HEK293T (cell line): ENCODE measurements at regions not wholly inside any gene's neighbourhood (a gene's known extent, or its start where the extent isn't known, plus 50 kb on each side); places are given as distances from the start of the nearest gene placed in this dataset.

Experiments
- CTCF ChIA-PET: fragments of 350-600 bp; formaldehyde crosslinking; extraction: SDS; loops from one replicate; lab custom pipeline; 2021; ENCODE audit warnings: antibody characterized with exemption, inconsistent platforms; lab: Yijun Ruan, JAX
- POLR2A ChIA-PET: fragments of 350-600 bp; formaldehyde crosslinking; extraction: SDS; loops from one replicate; lab custom pipeline; 2020; ENCODE audit warnings: antibody characterized with exemption, inconsistent platforms; lab: Yijun Ruan, JAX
- DNase-seq: peaks from one replicate; pipeline ENCODE4 v3.0.0; 2012; ENCODE audit warnings: mixed read lengths; ENCODE audit errors: extremely low spot score
- ARNT ChIP-seq: fragments of 450-650 bp; IDR thresholded peaks from 2 replicates; pipeline ENCODE4 v1.6.1; 2017; ENCODE audit warnings: mild to moderate bottlenecking
- BHLHE40 ChIP-seq: fragments of 450-650 bp; IDR thresholded peaks from 2 replicates; pipeline ENCODE4 v1.6.1; 2016; ENCODE audit warnings: mild to moderate bottlenecking, moderate library complexity, borderline replicate concordance
- CTBP1 ChIP-seq: fragments of 450-650 bp; IDR thresholded peaks from 2 replicates; pipeline ENCODE4 v1.6.1; 2016; ENCODE audit warnings: borderline replicate concordance
- ELF4 ChIP-seq: fragments of 450-650 bp; IDR thresholded peaks from 2 replicates; pipeline ENCODE4 v1.6.1; 2017; ENCODE audit warnings: antibody characterized with exemption
- FOXA1 ChIP-seq: fragments of 450-650 bp; IDR thresholded peaks from 2 replicates; pipeline ENCODE4 v1.6.1; 2016; ENCODE audit warnings: mild to moderate bottlenecking
- FOXK2 ChIP-seq: fragments of 450-650 bp; IDR thresholded peaks from 2 replicates; pipeline ENCODE4 v1.6.1; 2016; ENCODE audit warnings: mild to moderate bottlenecking
- FOXM1 ChIP-seq: fragments of 450-650 bp; IDR thresholded peaks from 2 replicates; pipeline ENCODE4 v1.6.1; 2017; ENCODE audit warnings: mild to moderate bottlenecking, borderline replicate concordance
- HDGF ChIP-seq: fragments of 450-650 bp; IDR thresholded peaks from 2 replicates; pipeline ENCODE4 v1.6.1; 2017; ENCODE audit warnings: antibody characterized with exemption, borderline replicate concordance
- L3MBTL2 ChIP-seq: fragments of 450-650 bp; conservative IDR thresholded peaks from 2 replicates; pipeline ENCODE4 v1.6.1; 2016; ENCODE audit warnings: mild to moderate bottlenecking
- LEF1 ChIP-seq: fragments of 450-650 bp; IDR thresholded peaks from 2 replicates; pipeline ENCODE4 v1.6.1; 2017; ENCODE audit warnings: mild to moderate bottlenecking, borderline replicate concordance
- NFRKB ChIP-seq: fragments of 450-650 bp; IDR thresholded peaks from 2 replicates; pipeline ENCODE4 v1.6.1; 2016; ENCODE audit warnings: mild to moderate bottlenecking, moderate library complexity
- SP1 ChIP-seq: fragments of 450-650 bp; IDR thresholded peaks from 2 replicates; pipeline ENCODE4 v1.6.1; 2017
- SUZ12 ChIP-seq: fragments of 450-650 bp; IDR thresholded peaks from 2 replicates; pipeline ENCODE4 v1.6.1; 2016; ENCODE audit warnings: mild to moderate bottlenecking
- TARDBP ChIP-seq: fragments of 450-650 bp; IDR thresholded peaks from 2 replicates; pipeline ENCODE4 v1.6.1; 2016
- ZNF384 ChIP-seq: fragments of 450-650 bp; IDR thresholded peaks from 2 replicates; pipeline ENCODE4 v1.6.1; 2016
- TF ChIP-seq, protein P1 (sequence below): fragments of 450-650 bp; IDR thresholded peaks from 2 replicates; pipeline ENCODE4 v1.6.1; 2016

- CTCF ChIA-PET, result no interaction called here
- no peak for DNase-seq
- no peak for TF ChIP-seq L3MBTL2
- no peak for TF ChIP-seq SP1
- no peak for TF ChIP-seq ZNF384
- no peak for TF ChIP-seq LEF1
- no peak for TF ChIP-seq ELF4
- TF ChIP-seq TARDBP, result no peak
- no peak for TF ChIP-seq ARNT
- TF ChIP-seq FOXA1, result no peak
- no peak for TF ChIP-seq CTBP1
- TF ChIP-seq FOXM1, result no peak
- TF ChIP-seq HDGF, result no peak
- no peak for TF ChIP-seq SUZ12
- POLR2A ChIA-PET, result no interaction called here
Measured at GRCh38 chr18:64650068-64650467, 501.2 kb upstream of the LINC00305 start.

GRCh38 chr18:64645753-64646152, 496.9 kb upstream of the LINC00305 start:
- no peak for DNase-seq
- ChIA-PET CTCF (no interaction called here), POLR2A (no interaction called here)
- TF ChIP-seq, protein P1, sequence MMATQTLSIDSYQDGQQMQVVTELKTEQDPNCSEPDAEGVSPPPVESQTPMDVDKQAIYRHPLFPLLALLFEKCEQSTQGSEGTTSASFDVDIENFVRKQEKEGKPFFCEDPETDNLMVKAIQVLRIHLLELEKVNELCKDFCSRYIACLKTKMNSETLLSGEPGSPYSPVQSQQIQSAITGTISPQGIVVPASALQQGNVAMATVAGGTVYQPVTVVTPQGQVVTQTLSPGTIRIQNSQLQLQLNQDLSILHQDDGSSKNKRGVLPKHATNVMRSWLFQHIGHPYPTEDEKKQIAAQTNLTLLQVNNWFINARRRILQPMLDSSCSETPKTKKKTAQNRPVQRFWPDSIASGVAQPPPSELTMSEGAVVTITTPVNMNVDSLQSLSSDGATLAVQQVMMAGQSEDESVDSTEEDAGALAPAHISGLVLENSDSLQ, result no peak
- no peak for TF ChIP-seq SP1
- TF ChIP-seq L3MBTL2, result no peak
- no peak for TF ChIP-seq NFRKB
- TF ChIP-seq ELF4, result no peak
- no peak for TF ChIP-seq FOXK2
- TF ChIP-seq BHLHE40, result no peak
- TF ChIP-seq FOXM1, result no peak
- no peak for TF ChIP-seq ZNF384
- no peak for TF ChIP-seq SUZ12
- no peak for TF ChIP-seq LEF1
- no peak for TF ChIP-seq HDGF
- TF ChIP-seq TARDBP, result no peak
- TF ChIP-seq ARNT, result no peak

- TF ChIP-seq SUZ12, result no peak
- TF ChIP-seq LEF1, result no peak
- no peak for TF ChIP-seq FOXK2
- no peak for TF ChIP-seq CTBP1
- TF ChIP-seq FOXM1, result no peak
- no peak for TF ChIP-seq ELF4
- no peak for DNase-seq
- ChIA-PET POLR2A (no interaction called here), CTCF (no interaction called here)
Measured at GRCh38 chr18:64639536-64639935, 490.6 kb upstream of the LINC00305 start.

- DNase-seq, result no peak
- ChIA-PET POLR2A (no interaction called here), CTCF (no interaction called here)
- TF ChIP-seq ZNF384 (no peak), ARNT (no peak), HDGF (no peak), SP1 (no peak), NFRKB (no peak), ELF4 (no peak), LEF1 (no peak), FOXK2 (no peak), L3MBTL2 (no peak), BHLHE40 (no peak), FOXM1 (no peak), TARDBP (no peak), SUZ12 (no peak), CTBP1 (no peak), FOXA1 (no peak)
- TF ChIP-seq, protein P1, result no peak
Measured at GRCh38 chr18:64620971-64621560, 472.2 kb upstream of the LINC00305 start.

- no peak for DNase-seq
- ChIA-PET POLR2A (no interaction called here), CTCF (no interaction called here)
- TF ChIP-seq TARDBP (no peak), NFRKB (no peak), LEF1 (no peak), ELF4 (no peak), FOXM1 (no peak), HDGF (no peak), FOXA1 (no peak), ZNF384 (no peak), SUZ12 (no peak), CTBP1 (no peak), ARNT (no peak), BHLHE40 (no peak), SP1 (no peak), L3MBTL2 (no peak), FOXK2 (no peak)
- TF ChIP-seq, protein P1, result no peak
Measured at GRCh38 chr18:64618390-64618789, 469.5 kb upstream of the LINC00305 start.

GRCh38 chr18:64615021-64615420, 466.1 kb upstream of the LINC00305 start:
- TF ChIP-seq SP1 (no peak), ELF4 (no peak), TARDBP (no peak), HDGF (no peak), FOXM1 (no peak), L3MBTL2 (no peak), SUZ12 (no peak), FOXA1 (no peak), LEF1 (no peak), ARNT (no peak), ZNF384 (no peak), FOXK2 (no peak)
- TF ChIP-seq, protein P1, result no peak
- no peak for DNase-seq
- ChIA-PET CTCF (no interaction called here), POLR2A (no interaction called here)
